ENCODE measurements at regions not wholly inside any gene's neighbourhood (a gene's known extent, or its start where the extent isn't known, plus 50 kb on each side); places are given as distances from the start of the nearest gene placed in this dataset.

DNA sequence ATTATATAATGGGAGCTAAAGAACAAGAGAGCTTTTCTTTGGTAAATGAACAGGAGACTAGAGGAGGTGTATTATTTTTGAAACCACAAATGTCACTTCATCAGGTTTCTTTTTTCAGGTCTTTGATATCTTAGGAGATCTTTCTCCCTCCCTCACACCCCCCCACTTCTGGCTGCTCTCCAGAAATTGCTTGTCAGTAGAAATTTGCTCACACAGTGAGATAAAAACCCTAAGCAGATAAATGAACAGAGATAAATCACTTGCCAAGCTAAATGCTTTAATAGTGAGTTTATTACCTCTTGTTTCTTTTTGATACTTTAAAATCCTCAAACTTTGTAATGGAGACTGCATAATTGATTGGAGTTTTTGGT lies 421.2 kb upstream of the TENM3 start:
- TF ChIP-seq POLR2A (IDR thresholded peaks at IDR 0.05; ENCODE audit: low read depth, low read length) (no peak), POLR2AphosphoS5 (IDR thresholded peaks at IDR 0.05; ENCODE audit: low read depth, low read length) (no peak), TAF1 (IDR thresholded peaks at IDR 0.05; ENCODE audit: borderline replicate concordance, low read depth, low read length) (no peak)
